HUDEP-2 (cell line): ENCODE measurements at regions not wholly inside any gene's neighbourhood (a gene's known extent, or its start where the extent isn't known, plus 50 kb on each side); places are given as distances from the start of the nearest gene placed in this dataset.

Experiments
- DNase-seq, 76 experiments: peaks; one replicate each; lab custom pipeline; 2025; ENCODE audit not compliant: unreplicated experiment in 76 of 76; lab: John Stamatoyannopoulos, UW

GRCh38 chr13:40394304-40394985 lies 272.0 kb downstream of the FOXO1 start:
- DNase-seq, result no peak

GRCh38 chr13:40398065-40398464 lies 268.4 kb downstream of the FOXO1 start:
- DNase-seq, result no peak

- no peak for DNase-seq
These were observed 266.7 kb downstream of the FOXO1 start for GRCh38 chr13:40399756-40400155.

- peak in 67 of 76 experiments; percentile 1 to 87 (median 50) for DNase-seq
These were observed 264.3 kb downstream of the FOXO1 start for GRCh38 chr13:40401911-40402776.

GRCh38 chr13:40402931-40403431 lies 263.5 kb downstream of the FOXO1 start:
- DNase-seq, result no peak

GRCh38 chr13:40403509-40404241 lies 262.8 kb downstream of the FOXO1 start:
- DNase-seq, result no peak

GRCh38 chr13:40404407-40404806 lies 262.0 kb downstream of the FOXO1 start:
- DNase-seq, result no peak

- no peak for DNase-seq
These were observed 261.3 kb downstream of the FOXO1 start for GRCh38 chr13:40404967-40405716.

GRCh38 chr13:40406405-40407120 lies 259.9 kb downstream of the FOXO1 start:
- DNase-seq, result no peak

GRCh38 chr13:40407567-40407966 lies 258.9 kb downstream of the FOXO1 start:
- no peak for DNase-seq

- DNase-seq, result no peak
These were observed 257.8 kb downstream of the FOXO1 start for GRCh38 chr13:40408602-40409001.

GRCh38 chr13:40409278-40409677 lies 257.2 kb downstream of the FOXO1 start:
- no peak for DNase-seq

- DNase-seq, result no peak
These were observed 256.1 kb downstream of the FOXO1 start for GRCh38 chr13:40410315-40410714.

- no peak for DNase-seq
These were observed 246.2 kb downstream of the FOXO1 start for GRCh38 chr13:40420160-40420740.

- no peak for DNase-seq
These were observed 243.7 kb downstream of the FOXO1 start for GRCh38 chr13:40422588-40423235.

GRCh38 chr13:40428354-40428753 lies 238.1 kb downstream of the FOXO1 start:
- DNase-seq, result no peak

GRCh38 chr13:40429706-40430545 lies 236.5 kb downstream of the FOXO1 start:
- no peak for DNase-seq
